SK-N-DZ (cell line): ENCODE measurements at regions not wholly inside any gene's neighbourhood (a gene's known extent, or its start where the extent isn't known, plus 50 kb on each side); places are given as distances from the start of the nearest gene placed in this dataset.

ENCODE experiments used
- DNase-seq: peaks from one replicate; pipeline ENCODE4 v3.0.0-alpha.2; 2015; ENCODE audit warnings: low spot score

DNA sequence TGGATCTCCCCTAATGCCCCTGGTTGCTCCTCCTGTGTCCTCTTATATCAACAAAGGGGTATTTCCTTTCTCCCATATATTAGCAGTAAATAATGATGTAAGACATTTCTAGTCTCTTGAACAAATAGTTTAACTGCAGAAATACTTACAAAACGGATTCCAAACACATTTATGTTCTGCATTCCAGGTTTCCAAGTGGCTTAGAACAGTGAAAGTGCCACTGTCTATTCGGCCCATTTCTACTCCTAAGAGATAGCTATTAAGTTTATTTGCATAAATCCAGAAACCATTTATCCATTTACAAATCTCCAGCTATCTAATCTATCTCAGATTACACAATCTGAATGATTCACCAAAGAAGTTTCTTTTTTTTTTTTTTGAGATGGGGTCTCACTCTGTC, 55.8 kb upstream of the FRMD4B start:
- no peak for DNase-seq

- no peak for DNase-seq
Observed at GRCh38 chr3:69441040-69441439, 55.2 kb upstream of the FRMD4B start.

GRCh38 chr3:69439643-69440270, 53.9 kb upstream of the FRMD4B start:
- DNase-seq: no peak

GRCh38 chr3:69438476-69438875, 52.6 kb upstream of the FRMD4B start:
- DNase-seq: no peak

DNA sequence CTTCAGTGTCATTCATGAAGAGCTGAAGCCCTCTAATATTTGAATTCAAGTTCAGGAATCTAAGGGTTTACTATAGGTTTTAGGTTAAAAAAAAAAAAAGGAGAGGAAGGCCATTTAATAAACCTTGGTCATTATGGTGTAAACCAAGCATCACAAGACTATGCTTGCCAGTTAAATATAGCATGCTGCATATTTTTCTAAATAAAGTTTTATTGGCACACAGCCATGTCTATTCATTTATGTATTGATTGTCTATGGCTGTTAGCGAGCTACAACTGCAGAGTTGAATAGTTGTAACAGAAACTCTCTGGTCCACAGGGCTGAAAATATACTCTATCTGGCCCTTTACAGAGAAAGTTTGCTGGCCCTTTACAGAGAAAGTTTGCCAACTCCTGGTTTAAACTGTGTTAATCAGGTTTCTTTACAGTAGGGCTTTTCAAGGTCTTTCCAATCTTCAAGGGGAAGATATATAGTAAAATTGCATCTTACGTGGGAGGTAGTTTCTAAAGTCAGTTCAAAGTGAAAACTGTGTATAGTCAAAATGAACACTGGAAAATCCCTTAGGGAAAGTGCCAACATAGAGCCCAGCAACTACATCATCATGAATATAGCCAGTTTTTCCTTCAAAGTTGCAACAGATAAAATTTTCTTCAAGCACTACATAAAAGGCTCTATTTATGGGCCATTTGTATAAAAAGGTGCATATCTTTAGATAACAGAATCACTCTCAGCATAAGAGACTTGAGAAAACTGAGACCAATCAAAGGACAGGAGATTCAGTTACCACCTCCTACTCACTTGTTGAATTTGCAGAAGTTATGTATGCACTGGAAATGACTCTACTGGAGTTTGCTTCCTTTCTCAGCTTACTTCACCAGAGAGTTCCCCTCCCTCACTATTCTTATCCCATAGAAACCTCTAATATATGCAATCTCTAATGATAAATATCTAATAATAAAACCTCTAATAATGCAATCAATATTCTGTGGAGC, 49.7 kb upstream of the FRMD4B start:
- no peak for DNase-seq
